ENCODE measurements at regions not wholly inside any gene's neighbourhood (a gene's known extent, or its start where the extent isn't known, plus 50 kb on each side); places are given as distances from the start of the nearest gene placed in this dataset.

DNA sequence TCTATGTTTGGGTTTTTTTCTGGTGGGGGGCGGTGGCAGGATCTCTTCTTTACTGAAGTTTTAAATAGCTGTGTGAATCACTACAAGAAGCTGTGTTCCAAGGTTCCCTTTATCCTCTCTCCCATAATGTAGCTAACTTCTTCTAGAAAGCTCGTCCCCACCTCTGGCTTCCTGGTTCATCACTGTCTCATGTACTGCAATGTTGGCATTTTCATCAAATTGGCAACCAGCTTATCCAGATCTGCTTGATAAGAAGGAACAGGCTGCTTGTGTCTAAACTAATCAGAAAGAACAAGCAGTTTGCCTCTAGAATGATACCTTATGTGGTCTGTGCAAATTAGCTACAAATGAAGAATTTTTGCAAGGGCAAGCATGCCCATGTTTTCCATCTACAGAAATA, 130.8 kb downstream of the WT1 start:
- TF ChIP-seq, protein P1, sequence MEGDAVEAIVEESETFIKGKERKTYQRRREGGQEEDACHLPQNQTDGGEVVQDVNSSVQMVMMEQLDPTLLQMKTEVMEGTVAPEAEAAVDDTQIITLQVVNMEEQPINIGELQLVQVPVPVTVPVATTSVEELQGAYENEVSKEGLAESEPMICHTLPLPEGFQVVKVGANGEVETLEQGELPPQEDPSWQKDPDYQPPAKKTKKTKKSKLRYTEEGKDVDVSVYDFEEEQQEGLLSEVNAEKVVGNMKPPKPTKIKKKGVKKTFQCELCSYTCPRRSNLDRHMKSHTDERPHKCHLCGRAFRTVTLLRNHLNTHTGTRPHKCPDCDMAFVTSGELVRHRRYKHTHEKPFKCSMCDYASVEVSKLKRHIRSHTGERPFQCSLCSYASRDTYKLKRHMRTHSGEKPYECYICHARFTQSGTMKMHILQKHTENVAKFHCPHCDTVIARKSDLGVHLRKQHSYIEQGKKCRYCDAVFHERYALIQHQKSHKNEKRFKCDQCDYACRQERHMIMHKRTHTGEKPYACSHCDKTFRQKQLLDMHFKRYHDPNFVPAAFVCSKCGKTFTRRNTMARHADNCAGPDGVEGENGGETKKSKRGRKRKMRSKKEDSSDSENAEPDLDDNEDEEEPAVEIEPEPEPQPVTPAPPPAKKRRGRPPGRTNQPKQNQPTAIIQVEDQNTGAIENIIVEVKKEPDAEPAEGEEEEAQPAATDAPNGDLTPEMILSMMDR (IDR thresholded peaks at IDR 0.05; ENCODE audit: control insufficient read depth, extremely low read depth, insufficient read depth), result no peak
- H3K4me3 ChIP-seq (ENCODE audit: low read depth, low read length), result no peak overlapping the region
- peak; percentile 61 for DNase-seq (ENCODE audit: low read depth)

- no peak overlapping the region for H3K4me3 ChIP-seq (ENCODE audit: low read depth, low read length)
- TF ChIP-seq, protein P1 (IDR thresholded peaks at IDR 0.05; ENCODE audit: control insufficient read depth, extremely low read depth, insufficient read depth), result no peak
- no peak for DNase-seq (ENCODE audit: low read depth)
These were observed 129.9 kb downstream of the WT1 start for GRCh38 chr11:32305460-32305859.

GRCh38 chr11:32307471-32307870, 127.9 kb downstream of the WT1 start:
- DNase-seq (ENCODE audit: low read depth), result no peak
- no peak overlapping the region for H3K4me3 ChIP-seq (ENCODE audit: low read depth, low read length)
- TF ChIP-seq, protein P1 (IDR thresholded peaks at IDR 0.05; ENCODE audit: control insufficient read depth, extremely low read depth, insufficient read depth), result no peak

DNA sequence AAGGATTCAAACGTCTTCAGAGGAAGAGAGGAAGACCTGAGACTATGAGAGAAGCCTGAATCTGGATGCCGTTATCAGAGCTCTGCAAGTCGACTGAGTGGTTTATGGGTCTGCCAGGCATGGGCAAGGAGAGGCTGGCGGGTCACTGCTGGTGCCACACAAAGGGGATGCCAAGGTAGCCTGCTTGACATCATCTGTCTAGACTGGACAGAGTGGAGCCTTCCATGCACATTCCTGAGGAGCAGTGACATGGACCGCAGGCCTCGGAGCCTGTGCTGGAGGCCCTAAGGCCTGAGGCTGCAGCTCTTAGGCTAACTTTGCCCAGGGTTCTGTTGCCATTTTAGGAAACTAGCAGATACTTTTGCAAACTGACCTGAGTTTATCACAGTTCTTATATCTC, 127.4 kb downstream of the WT1 start:
- DNase-seq (ENCODE audit: low read depth), result no peak
- no peak overlapping the region for H3K4me3 ChIP-seq (ENCODE audit: low read depth, low read length)
- TF ChIP-seq, protein P1 (IDR thresholded peaks at IDR 0.05; ENCODE audit: control insufficient read depth, extremely low read depth, insufficient read depth), result no peak

DNA sequence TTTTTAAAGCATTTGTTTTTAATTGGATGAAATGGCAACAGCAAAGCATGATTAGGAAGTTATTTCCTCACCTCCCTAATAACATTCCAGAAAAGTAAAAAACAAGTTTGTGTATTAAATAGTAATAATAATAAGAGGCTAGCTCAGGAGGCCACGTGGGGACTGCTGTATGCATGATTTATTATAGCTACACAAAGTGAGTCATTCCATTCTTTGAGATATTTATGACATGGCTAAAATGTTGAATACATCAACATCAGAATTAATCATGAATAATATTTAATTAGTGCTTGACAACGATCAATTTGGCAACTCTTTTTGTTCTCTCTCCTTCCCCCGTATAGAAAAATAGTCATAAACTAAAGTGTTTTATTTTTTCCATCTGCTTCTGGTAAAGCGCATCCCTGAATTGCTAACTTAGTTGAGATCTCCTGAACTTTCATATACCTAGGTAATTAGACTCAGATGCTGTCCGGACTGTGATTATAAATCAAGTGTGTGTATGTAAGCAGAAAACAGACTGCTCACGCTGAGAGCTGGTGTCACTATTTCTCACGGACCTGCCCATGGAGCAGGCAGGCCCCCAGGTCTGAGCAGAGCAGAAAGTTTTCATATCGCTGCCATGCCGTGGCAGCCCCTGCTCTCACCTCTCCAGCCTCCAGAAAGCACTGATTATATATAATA, 125.7 kb downstream of the WT1 start:
- no peak for DNase-seq (ENCODE audit: low read depth)
- no peak overlapping the region for H3K4me3 ChIP-seq (ENCODE audit: low read depth, low read length)
- TF ChIP-seq, protein P1 (IDR thresholded peaks at IDR 0.05; ENCODE audit: control insufficient read depth, extremely low read depth, insufficient read depth), result no peak

DNA sequence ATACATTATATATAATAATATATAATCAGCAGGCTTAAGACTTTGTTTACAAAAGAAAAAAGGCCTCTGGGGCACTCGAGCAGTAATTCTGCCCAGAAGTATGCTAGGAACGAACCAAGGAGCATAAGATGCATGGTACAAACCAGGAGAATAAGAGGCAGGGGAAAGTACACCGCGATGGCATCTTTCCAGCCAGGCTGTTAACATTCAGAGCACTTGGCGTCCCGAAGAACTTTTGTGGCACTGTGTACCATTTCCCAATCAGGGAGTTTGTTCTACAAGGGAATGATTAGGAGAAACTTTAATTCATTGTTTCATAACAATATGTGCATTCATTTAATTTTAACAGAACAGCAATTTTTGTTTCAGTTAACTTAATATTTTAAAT, 125.1 kb downstream of the WT1 start:
- no peak overlapping the region for H3K4me3 ChIP-seq (ENCODE audit: low read depth, low read length)
- TF ChIP-seq, protein P1 (IDR thresholded peaks at IDR 0.05; ENCODE audit: control insufficient read depth, extremely low read depth, insufficient read depth), result no peak
- DNase-seq (ENCODE audit: low read depth), result no peak
